SK-N-SH treated with all-trans-retinoic acid at 6 μM for 48 hours (cell line): ENCODE measurements at regions not wholly inside any gene's neighbourhood (a gene's known extent, or its start where the extent isn't known, plus 50 kb on each side); places are given as distances from the start of the nearest gene placed in this dataset.

Experiments used
- ZFP30 ChIP-seq: fragments of 450-650 bp; formaldehyde crosslinking; IDR thresholded peaks from 2 replicates; pipeline ENCODE4 v1.5.0; 2022; ENCODE audit warnings: mild to moderate bottlenecking, moderate library complexity
- ZNF8 ChIP-seq: fragments of 450-650 bp; formaldehyde crosslinking; IDR thresholded peaks from 2 replicates; pipeline ENCODE4 v1.5.0; 2020; ENCODE audit warnings: mild to moderate bottlenecking, moderate library complexity
- TF ChIP-seq, protein P1 (sequence below): fragments of 250-450 bp; sonication (Bioruptor Pico); IDR thresholded peaks from 2 replicates; pipeline ENCODE4 v1.8.0; 2020; ENCODE audit warnings: mild to moderate bottlenecking, moderate library complexity, borderline replicate concordance

DNA sequence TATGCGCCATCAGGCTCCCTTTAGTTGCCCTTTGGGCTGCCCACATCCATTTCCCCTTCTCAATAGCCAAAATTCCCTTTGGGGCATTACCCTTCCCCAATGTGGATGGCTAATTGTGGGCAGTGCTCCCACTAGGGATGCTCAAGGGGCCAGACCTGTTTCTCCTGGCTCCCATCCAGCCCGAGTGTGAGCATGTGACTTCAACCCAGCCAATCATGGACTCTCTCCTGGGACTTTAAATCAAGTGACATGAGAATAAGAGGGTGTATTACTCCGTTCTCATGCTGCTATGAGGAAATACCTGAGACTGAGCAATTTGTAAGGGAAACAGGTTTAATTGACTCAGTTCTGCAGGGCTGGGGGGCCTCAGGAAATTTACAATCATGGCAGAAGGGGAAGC lies 60.9 kb upstream of the WSB1 start:
- TF ChIP-seq, protein P1, sequence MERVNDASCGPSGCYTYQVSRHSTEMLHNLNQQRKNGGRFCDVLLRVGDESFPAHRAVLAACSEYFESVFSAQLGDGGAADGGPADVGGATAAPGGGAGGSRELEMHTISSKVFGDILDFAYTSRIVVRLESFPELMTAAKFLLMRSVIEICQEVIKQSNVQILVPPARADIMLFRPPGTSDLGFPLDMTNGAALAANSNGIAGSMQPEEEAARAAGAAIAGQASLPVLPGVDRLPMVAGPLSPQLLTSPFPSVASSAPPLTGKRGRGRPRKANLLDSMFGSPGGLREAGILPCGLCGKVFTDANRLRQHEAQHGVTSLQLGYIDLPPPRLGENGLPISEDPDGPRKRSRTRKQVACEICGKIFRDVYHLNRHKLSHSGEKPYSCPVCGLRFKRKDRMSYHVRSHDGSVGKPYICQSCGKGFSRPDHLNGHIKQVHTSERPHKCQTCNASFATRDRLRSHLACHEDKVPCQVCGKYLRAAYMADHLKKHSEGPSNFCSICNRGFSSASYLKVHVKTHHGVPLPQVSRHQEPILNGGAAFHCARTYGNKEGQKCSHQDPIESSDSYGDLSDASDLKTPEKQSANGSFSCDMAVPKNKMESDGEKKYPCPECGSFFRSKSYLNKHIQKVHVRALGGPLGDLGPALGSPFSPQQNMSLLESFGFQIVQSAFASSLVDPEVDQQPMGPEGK = no peak
- no peak for TF ChIP-seq ZFP30 (CRISPR knock-in tag)
- no peak for TF ChIP-seq ZNF8
